ENCODE measurements at regions not wholly inside any gene's neighbourhood (a gene's known extent, or its start where the extent isn't known, plus 50 kb on each side); places are given as distances from the start of the nearest gene placed in this dataset.

- no peak for TF ChIP-seq TOX (CRISPR knock-in tag; IDR thresholded peaks at IDR 0.05; ENCODE audit: borderline replicate concordance)
- no peak for TF ChIP-seq RARB (CRISPR knock-in tag; IDR thresholded peaks at IDR 0.05)
- TF ChIP-seq ZNF8 (CRISPR knock-in tag; IDR thresholded peaks at IDR 0.05): no peak
- TF ChIP-seq PATZ1 (CRISPR knock-in tag; IDR thresholded peaks at IDR 0.05; ENCODE audit: borderline replicate concordance): no peak
These were observed 249.9 kb downstream of the CALCRL start for GRCh38 chr2:187198136-187198535.

Measured in SK-N-SH treated with all-trans-retinoic acid at 6 μM for 48 hours (cell line).